HepG2 (cell line): ENCODE measurements at regions not wholly inside any gene's neighbourhood (a gene's known extent, or its start where the extent isn't known, plus 50 kb on each side); places are given as distances from the start of the nearest gene placed in this dataset.

Experiments
- HOXD1 ChIP-seq: sonication (generic); formaldehyde crosslinking; IDR thresholded peaks from 2 replicates; pipeline ENCODE4 v1.5.0; 2020; ENCODE audit warnings: missing genetic modification reagents
- PAWR ChIP-seq: sonication (generic); formaldehyde crosslinking; IDR thresholded peaks from 2 replicates; pipeline ENCODE4 v1.4.0; 2020; ENCODE audit warnings: missing genetic modification reagents, mild to moderate bottlenecking, borderline replicate concordance
- POLR2A ChIP-seq, 2 experiments: IDR thresholded peaks; 2 replicates each; pipeline ENCODE4 v1.6.1; 2011; ENCODE audit warnings: low read depth in 2 of 2, low read length in 2 of 2, mild to moderate bottlenecking in 1 of 2, moderate library complexity in 1 of 2; ENCODE audit not compliant: insufficient read depth in 1 of 2
- ZBTB3 ChIP-seq: sonication (generic); formaldehyde crosslinking; IDR thresholded peaks from 2 replicates; pipeline ENCODE4 v1.4.0; 2020; ENCODE audit warnings: low read depth, mild to moderate bottlenecking, moderate library complexity, missing genetic modification reagents, borderline replicate concordance
- ZBTB7A ChIP-seq: sonication (generic); formaldehyde crosslinking; IDR thresholded peaks from 2 replicates; pipeline ENCODE4 v1.8.0; 2022; ENCODE audit warnings: mild to moderate bottlenecking, missing genetic modification reagents
- TF ChIP-seq, protein P1 (sequence below): sonication (generic); formaldehyde crosslinking; IDR thresholded peaks from 2 replicates; pipeline ENCODE4 v1.5.0; 2020; ENCODE audit warnings: mild to moderate bottlenecking, missing genetic modification reagents, moderate library complexity

DNA sequence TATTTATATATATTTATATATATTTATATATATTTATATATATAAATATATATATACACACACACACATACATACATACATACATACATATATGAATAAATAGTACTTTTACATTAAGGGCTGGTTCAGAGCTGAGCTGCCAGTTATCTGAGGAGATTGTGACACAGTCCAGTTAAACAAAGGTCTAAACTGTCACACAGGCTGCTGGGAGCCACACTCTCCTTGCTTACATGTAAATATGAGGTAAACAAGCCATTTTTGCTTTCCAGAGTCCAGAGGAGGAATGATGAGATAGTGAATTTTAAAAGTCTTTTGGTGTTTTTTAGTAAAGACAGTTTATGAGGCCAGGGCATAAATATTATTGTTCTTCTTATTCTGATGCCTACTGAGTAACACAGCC, 377.5 kb upstream of the PIK3C3 start:
- TF ChIP-seq HOXD1: no peak
- TF ChIP-seq PAWR (CRISPR knock-in tag): no peak
- TF ChIP-seq, protein P1, sequence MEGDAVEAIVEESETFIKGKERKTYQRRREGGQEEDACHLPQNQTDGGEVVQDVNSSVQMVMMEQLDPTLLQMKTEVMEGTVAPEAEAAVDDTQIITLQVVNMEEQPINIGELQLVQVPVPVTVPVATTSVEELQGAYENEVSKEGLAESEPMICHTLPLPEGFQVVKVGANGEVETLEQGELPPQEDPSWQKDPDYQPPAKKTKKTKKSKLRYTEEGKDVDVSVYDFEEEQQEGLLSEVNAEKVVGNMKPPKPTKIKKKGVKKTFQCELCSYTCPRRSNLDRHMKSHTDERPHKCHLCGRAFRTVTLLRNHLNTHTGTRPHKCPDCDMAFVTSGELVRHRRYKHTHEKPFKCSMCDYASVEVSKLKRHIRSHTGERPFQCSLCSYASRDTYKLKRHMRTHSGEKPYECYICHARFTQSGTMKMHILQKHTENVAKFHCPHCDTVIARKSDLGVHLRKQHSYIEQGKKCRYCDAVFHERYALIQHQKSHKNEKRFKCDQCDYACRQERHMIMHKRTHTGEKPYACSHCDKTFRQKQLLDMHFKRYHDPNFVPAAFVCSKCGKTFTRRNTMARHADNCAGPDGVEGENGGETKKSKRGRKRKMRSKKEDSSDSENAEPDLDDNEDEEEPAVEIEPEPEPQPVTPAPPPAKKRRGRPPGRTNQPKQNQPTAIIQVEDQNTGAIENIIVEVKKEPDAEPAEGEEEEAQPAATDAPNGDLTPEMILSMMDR (CRISPR knock-in tag): no peak
- TF ChIP-seq ZBTB3: no peak
- TF ChIP-seq POLR2A (IDR thresholded peaks at IDR 0.05; ENCODE audit: insufficient read depth in 1 of 2, low read depth in 2 of 2, low read length in 2 of 2): no peak
- TF ChIP-seq ZBTB7A: no peak
